ENCODE measurements at regions not wholly inside any gene's neighbourhood (a gene's known extent, or its start where the extent isn't known, plus 50 kb on each side); places are given as distances from the start of the nearest gene placed in this dataset.

DNA sequence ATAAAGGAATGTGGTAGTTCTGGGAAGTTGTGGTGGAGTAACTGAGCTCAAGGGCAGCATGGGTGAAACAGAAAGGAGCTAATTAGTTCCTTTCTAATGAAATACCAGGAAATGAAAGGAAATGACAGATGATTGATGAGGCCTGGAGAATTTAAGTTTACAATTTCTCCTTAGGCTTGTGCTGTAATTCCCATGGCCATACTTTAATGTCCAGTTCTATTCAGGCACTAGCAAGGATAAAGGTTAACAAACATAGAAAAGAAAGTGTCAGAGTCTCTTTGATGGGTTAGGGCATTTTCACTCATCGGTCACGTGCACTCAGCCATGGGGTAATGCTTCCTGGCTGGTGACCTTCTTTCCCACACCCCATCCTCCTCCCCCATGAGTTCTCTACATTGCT lies 70.3 kb downstream of the CTSL start:
- TF ChIP-seq, protein P1, sequence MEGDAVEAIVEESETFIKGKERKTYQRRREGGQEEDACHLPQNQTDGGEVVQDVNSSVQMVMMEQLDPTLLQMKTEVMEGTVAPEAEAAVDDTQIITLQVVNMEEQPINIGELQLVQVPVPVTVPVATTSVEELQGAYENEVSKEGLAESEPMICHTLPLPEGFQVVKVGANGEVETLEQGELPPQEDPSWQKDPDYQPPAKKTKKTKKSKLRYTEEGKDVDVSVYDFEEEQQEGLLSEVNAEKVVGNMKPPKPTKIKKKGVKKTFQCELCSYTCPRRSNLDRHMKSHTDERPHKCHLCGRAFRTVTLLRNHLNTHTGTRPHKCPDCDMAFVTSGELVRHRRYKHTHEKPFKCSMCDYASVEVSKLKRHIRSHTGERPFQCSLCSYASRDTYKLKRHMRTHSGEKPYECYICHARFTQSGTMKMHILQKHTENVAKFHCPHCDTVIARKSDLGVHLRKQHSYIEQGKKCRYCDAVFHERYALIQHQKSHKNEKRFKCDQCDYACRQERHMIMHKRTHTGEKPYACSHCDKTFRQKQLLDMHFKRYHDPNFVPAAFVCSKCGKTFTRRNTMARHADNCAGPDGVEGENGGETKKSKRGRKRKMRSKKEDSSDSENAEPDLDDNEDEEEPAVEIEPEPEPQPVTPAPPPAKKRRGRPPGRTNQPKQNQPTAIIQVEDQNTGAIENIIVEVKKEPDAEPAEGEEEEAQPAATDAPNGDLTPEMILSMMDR (IDR thresholded peaks at IDR 0.05) = no peak
- no peak for TF ChIP-seq ZFX (IDR thresholded peaks at IDR 0.05; ENCODE audit: borderline replicate concordance)

Data from 22Rv1 (cell line).